GM12892 (cell line): ENCODE measurements at regions not wholly inside any gene's neighbourhood (a gene's known extent, or its start where the extent isn't known, plus 50 kb on each side); places are given as distances from the start of the nearest gene placed in this dataset.

Source experiments
- POLR2A ChIP-seq: IDR thresholded peaks from 2 replicates; pipeline ENCODE4 v1.6.1; 2011; ENCODE audit warnings: low read depth, low read length, control low read depth
- POLR2AphosphoS5 ChIP-seq: IDR thresholded peaks from 2 replicates; pipeline ENCODE4 v1.6.1; 2011; ENCODE audit warnings: low read depth, low read length, control low read depth

GRCh38 chr5:135194126-135194488 lies 160.1 kb upstream of the PITX1 start:
- TF ChIP-seq POLR2A: no peak
- TF ChIP-seq POLR2AphosphoS5: no peak
